ENCODE measurements at regions not wholly inside any gene's neighbourhood (a gene's known extent, or its start where the extent isn't known, plus 50 kb on each side); places are given as distances from the start of the nearest gene placed in this dataset.

DNA sequence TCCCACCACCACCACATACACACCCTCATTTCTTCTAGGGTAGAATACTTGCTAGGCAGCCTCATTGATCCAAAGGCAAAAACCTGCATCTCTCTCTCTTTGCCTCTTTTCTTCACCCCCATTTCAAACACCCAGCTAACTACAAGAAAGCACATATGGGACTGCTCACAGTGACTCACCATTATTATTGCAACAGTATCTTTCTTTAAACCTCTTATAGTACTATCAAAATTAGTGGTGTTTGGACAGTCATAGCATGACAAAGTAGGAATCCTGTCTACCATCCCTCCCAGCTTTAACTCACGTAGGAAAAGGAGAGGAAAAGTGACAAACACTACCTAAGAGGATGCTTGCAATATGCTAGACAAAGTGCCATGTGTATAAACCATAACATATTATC is 422.5 kb upstream of the CRIM1 start:
- no peak for DNase-seq
- POLR2A ChIA-PET, result no interaction called here

More for the DNA sequence above, 422.5 kb upstream of the CRIM1 start:
- H3K9me3 ChIP-seq, result no peaks in the 10 kb centered on the region
- CTCF ChIA-PET, result interaction anchor here (0.7 kb wide), 1 partner anchor 40 kb away, joined by 3 read pairs; no protein-coding TSS in a partner anchor
- TF ChIP-seq RCOR1 (IDR thresholded peaks at IDR 0.05; ENCODE audit: low read length), result no peak
- TF ChIP-seq, protein P1, sequence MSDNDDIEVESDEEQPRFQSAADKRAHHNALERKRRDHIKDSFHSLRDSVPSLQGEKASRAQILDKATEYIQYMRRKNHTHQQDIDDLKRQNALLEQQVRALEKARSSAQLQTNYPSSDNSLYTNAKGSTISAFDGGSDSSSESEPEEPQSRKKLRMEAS (IDR thresholded peaks at IDR 0.05; ENCODE audit: low read depth), result no peak
- no peak for TF ChIP-seq RFX5 (IDR thresholded peaks at IDR 0.05; ENCODE audit: low read length)
- TF ChIP-seq YY1 (IDR thresholded peaks at IDR 0.05; ENCODE audit: low read depth), result no peak
- TF ChIP-seq EZH2phosphoT487 (IDR thresholded peaks at IDR 0.05; ENCODE audit: borderline replicate concordance, low read depth), result no peak
- TF ChIP-seq MEF2A (IDR thresholded peaks at IDR 0.05; ENCODE audit: borderline replicate concordance, low read depth), result no peak
- TF ChIP-seq, protein P2, sequence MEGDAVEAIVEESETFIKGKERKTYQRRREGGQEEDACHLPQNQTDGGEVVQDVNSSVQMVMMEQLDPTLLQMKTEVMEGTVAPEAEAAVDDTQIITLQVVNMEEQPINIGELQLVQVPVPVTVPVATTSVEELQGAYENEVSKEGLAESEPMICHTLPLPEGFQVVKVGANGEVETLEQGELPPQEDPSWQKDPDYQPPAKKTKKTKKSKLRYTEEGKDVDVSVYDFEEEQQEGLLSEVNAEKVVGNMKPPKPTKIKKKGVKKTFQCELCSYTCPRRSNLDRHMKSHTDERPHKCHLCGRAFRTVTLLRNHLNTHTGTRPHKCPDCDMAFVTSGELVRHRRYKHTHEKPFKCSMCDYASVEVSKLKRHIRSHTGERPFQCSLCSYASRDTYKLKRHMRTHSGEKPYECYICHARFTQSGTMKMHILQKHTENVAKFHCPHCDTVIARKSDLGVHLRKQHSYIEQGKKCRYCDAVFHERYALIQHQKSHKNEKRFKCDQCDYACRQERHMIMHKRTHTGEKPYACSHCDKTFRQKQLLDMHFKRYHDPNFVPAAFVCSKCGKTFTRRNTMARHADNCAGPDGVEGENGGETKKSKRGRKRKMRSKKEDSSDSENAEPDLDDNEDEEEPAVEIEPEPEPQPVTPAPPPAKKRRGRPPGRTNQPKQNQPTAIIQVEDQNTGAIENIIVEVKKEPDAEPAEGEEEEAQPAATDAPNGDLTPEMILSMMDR (IDR thresholded peaks at IDR 0.05), result no peak
- TF ChIP-seq, protein P3, sequence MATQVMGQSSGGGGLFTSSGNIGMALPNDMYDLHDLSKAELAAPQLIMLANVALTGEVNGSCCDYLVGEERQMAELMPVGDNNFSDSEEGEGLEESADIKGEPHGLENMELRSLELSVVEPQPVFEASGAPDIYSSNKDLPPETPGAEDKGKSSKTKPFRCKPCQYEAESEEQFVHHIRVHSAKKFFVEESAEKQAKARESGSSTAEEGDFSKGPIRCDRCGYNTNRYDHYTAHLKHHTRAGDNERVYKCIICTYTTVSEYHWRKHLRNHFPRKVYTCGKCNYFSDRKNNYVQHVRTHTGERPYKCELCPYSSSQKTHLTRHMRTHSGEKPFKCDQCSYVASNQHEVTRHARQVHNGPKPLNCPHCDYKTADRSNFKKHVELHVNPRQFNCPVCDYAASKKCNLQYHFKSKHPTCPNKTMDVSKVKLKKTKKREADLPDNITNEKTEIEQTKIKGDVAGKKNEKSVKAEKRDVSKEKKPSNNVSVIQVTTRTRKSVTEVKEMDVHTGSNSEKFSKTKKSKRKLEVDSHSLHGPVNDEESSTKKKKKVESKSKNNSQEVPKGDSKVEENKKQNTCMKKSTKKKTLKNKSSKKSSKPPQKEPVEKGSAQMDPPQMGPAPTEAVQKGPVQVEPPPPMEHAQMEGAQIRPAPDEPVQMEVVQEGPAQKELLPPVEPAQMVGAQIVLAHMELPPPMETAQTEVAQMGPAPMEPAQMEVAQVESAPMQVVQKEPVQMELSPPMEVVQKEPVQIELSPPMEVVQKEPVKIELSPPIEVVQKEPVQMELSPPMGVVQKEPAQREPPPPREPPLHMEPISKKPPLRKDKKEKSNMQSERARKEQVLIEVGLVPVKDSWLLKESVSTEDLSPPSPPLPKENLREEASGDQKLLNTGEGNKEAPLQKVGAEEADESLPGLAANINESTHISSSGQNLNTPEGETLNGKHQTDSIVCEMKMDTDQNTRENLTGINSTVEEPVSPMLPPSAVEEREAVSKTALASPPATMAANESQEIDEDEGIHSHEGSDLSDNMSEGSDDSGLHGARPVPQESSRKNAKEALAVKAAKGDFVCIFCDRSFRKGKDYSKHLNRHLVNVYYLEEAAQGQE (IDR thresholded peaks at IDR 0.05; ENCODE audit: low read depth, low read length), result no peak
- no peak for TF ChIP-seq SMC3 (IDR thresholded peaks at IDR 0.05; ENCODE audit: low read depth, low read length)
- no peak for TF ChIP-seq TCF12 (IDR thresholded peaks at IDR 0.05)
- no peak for TF ChIP-seq ELF1 (IDR thresholded peaks at IDR 0.05)
- TF ChIP-seq, protein P4, sequence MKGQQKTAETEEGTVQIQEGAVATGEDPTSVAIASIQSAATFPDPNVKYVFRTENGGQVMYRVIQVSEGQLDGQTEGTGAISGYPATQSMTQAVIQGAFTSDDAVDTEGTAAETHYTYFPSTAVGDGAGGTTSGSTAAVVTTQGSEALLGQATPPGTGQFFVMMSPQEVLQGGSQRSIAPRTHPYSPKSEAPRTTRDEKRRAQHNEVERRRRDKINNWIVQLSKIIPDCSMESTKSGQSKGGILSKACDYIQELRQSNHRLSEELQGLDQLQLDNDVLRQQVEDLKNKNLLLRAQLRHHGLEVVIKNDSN (IDR thresholded peaks at IDR 0.05; ENCODE audit: borderline replicate concordance, low read depth), result no peak
- TF ChIP-seq GABPA (IDR thresholded peaks at IDR 0.05; ENCODE audit: low read depth), result no peak
- H3K36me3 ChIP-seq (replicated peaks in 1 of 2; ENCODE audit: control insufficient read depth in 1 of 2, insufficient read depth in 2 of 2, low read length in 1 of 2), result no peaks in the 10 kb centered on the region
- peaks cover 9% of the 10 kb centered on the region; the same call in 1 of the 2 replicates for H3K27me3 ChIP-seq (ENCODE audit: insufficient read depth)
- H3K79me2 ChIP-seq (ENCODE audit: insufficient read depth), result no peaks in the 10 kb centered on the region
- no peaks in the 10 kb centered on the region for H4K20me1 ChIP-seq (ENCODE audit: insufficient read depth)
- no peaks in the 10 kb centered on the region for H3K4me1 ChIP-seq (ENCODE audit: control insufficient read depth in 1 of 2, insufficient read depth in 2 of 2, low read depth in 1 of 2, low read length in 1 of 2)
- H3K9ac ChIP-seq, result no peak overlapping the region
- H3K4me2 ChIP-seq, result no peak overlapping the region
- H3K27ac ChIP-seq (ENCODE audit: low read depth in 2 of 2, low read length in 1 of 2), result no peak overlapping the region
- 3% methylated on average over 1 of the region's 1 CpG for WGBS (ENCODE audit: low lambda C conversion rate)
- H3F3A ChIP-seq (replicated peaks; ENCODE audit: insufficient read depth), result no peaks in the 10 kb centered on the region
- no peak overlapping the region for H2AFZ ChIP-seq (ENCODE audit: low read depth)
- H3K9me2 ChIP-seq, result no peaks in the 10 kb centered on the region
- no peak overlapping the region for H3K4me3 ChIP-seq (ENCODE audit: low read depth in 2 of 2, low read length in 1 of 2)

Data from SK-N-SH (cell line).